ENCODE measurements at regions not wholly inside any gene's neighbourhood (a gene's known extent, or its start where the extent isn't known, plus 50 kb on each side); places are given as distances from the start of the nearest gene placed in this dataset.

DNA sequence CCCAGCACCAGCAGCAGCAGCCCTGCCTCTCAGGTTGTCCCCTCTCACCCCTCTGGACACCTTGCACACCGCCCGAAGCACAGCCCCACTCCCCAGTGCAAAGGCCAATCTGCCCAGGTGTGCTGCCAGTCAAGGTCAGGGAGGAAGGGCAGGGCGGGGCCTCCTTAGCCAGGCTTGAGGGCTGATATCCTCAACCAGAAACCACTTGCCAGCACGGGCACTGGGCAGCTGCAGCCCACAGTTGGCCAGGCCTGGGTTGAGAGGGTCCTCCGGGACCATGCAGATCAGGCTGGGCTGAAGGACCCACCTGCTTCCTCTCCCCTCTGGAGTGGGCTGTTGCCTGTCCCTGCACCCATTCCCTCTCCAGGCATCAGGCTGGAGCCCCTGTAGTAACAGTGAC lies 588.3 kb downstream of the NPHP4 start:
- BruUV-seq (replicated peaks) = no TSS peak
- Histone ChIP-seq H3K79me2 (ENCODE audit: control insufficient read depth, insufficient read depth, low read length) (no peaks in the 10 kb centered on the region), H3K4me3 (no peak overlapping the region), H3K36me3 (ENCODE audit: control insufficient read depth in 2 of 2, insufficient read depth in 2 of 2, low read length in 1 of 2) (no peaks in the 10 kb centered on the region), H3K9me3 (replicated peaks; ENCODE audit: control insufficient read depth, insufficient read depth, low read length) (no peaks in the 10 kb centered on the region), H3K9ac (ENCODE audit: control insufficient read depth, insufficient read depth, low read length) (no peak overlapping the region), H3K27ac (ENCODE audit: control insufficient read depth, insufficient read depth) (no peak overlapping the region), H3K4me1 (ENCODE audit: control insufficient read depth, insufficient read depth, low read length) (no peaks in the 10 kb centered on the region), H4K20me1 (ENCODE audit: control insufficient read depth, insufficient read depth) (no peaks in the 10 kb centered on the region), H3K4me2 (ENCODE audit: control insufficient read depth, insufficient read depth) (no peak overlapping the region), H2AFZ (ENCODE audit: control insufficient read depth, low read depth, low read length) (no peak overlapping the region), H3K27me3 (replicated peaks in 1 of 2; ENCODE audit: control insufficient read depth in 2 of 2, insufficient read depth in 2 of 2, low read length in 1 of 2) (no peaks in the 10 kb centered on the region)
- in situ Hi-C loops (cut with MboI) (no loop called here), intact Hi-C loops (cut with micrococcal nuclease; ENCODE audit: unreplicated experiment) (no loop called here)
- TF ChIP-seq, protein P1, sequence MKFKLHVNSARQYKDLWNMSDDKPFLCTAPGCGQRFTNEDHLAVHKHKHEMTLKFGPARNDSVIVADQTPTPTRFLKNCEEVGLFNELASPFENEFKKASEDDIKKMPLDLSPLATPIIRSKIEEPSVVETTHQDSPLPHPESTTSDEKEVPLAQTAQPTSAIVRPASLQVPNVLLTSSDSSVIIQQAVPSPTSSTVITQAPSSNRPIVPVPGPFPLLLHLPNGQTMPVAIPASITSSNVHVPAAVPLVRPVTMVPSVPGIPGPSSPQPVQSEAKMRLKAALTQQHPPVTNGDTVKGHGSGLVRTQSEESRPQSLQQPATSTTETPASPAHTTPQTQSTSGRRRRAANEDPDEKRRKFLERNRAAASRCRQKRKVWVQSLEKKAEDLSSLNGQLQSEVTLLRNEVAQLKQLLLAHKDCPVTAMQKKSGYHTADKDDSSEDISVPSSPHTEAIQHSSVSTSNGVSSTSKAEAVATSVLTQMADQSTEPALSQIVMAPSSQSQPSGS (IDR thresholded peaks at IDR 0.05; ENCODE audit: low read length) = no peak
- TF ChIP-seq MTA2 (IDR thresholded peaks at IDR 0.05; ENCODE audit: low read depth) = no peak
- no peak for TF ChIP-seq NR2C1 (IDR thresholded peaks at IDR 0.05)
- TF ChIP-seq EGR1 (IDR thresholded peaks at IDR 0.05; ENCODE audit: borderline replicate concordance in 1 of 2, low read depth in 2 of 2, low read length in 2 of 2) = no peak
- TF ChIP-seq, protein P2, sequence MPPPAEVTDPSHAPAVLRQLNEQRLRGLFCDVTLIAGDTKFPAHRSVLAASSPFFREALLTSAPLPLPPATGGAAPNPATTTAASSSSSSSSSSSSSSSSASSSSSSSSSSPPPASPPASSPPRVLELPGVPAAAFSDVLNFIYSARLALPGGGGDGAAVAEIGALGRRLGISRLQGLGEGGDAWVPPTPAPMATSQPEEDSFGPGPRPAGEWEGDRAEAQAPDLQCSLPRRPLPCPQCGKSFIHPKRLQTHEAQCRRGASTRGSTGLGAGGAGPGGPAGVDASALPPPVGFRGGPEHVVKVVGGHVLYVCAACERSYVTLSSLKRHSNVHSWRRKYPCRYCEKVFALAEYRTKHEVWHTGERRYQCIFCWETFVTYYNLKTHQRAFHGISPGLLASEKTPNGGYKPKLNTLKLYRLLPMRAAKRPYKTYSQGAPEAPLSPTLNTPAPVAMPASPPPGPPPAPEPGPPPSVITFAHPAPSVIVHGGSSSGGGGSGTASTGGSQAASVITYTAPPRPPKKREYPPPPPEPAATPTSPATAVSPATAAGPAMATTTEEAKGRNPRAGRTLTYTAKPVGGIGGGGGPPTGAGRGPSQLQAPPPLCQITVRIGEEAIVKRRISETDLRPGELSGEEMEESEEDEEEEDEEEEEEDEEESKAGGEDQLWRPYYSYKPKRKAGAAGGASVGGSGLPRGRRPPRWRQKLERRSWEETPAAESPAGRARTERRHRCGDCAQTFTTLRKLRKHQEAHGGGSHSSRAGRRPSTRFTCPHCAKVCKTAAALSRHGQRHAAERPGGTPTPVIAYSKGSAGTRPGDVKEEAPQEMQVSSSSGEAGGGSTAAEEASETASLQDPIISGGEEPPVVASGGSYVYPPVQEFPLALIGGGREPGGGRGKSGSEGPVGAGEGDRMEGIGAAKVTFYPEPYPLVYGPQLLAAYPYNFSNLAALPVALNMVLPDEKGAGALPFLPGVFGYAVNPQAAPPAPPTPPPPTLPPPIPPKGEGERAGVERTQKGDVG (CRISPR knock-in tag; IDR thresholded peaks at IDR 0.05) = no peak
- TF ChIP-seq NR2F1 (conservative IDR thresholded peaks at IDR 0.05) = no peak
- no peak for TF ChIP-seq BRCA1 (IDR thresholded peaks at IDR 0.05; ENCODE audit: low read depth, low read length)
- no peak for TF ChIP-seq POLR2AphosphoS2 (IDR thresholded peaks at IDR 0.05; ENCODE audit: low read depth, low read length)
- TF ChIP-seq TARDBP (IDR thresholded peaks at IDR 0.05; ENCODE audit: borderline replicate concordance) = no peak
- no peak for TF ChIP-seq ZNF274 (IDR thresholded peaks at IDR 0.05; ENCODE audit: insufficient read depth, insufficient read length)
- ChIA-PET CTCF (no interaction called here), POLR2A (no interaction called here), RAD21 (ENCODE audit: unreplicated experiment) (no interaction called here), SMC1A (ENCODE audit: uncharacterized antibody, unreplicated experiment) (no interaction called here)
- ATAC-seq = no peak
- DNase-seq (ENCODE audit: low read depth, low spot score) = no peak
- WGBS (ENCODE audit: insufficient coverage, insufficient replicate concordance, low lambda C conversion rate, missing lambda C conversion rate) = 11% methylated on average over 5 of the region's 5 CpGs
- FAIRE-seq = no peak
